Activated T-helper 1 cell treated with anti-CD3 and anti-CD28 coated beads, Interleukin-2, amount 50 U/mL, for 16 hours (primary cell): ENCODE measurements at regions not wholly inside any gene's neighbourhood (a gene's known extent, or its start where the extent isn't known, plus 50 kb on each side); places are given as distances from the start of the nearest gene placed in this dataset.

Source experiments
- DNase-seq, 2 donors: peaks; one replicate each; pipeline ENCODE4 v3.0.0-alpha.2; 2020; ENCODE audit warnings: low read depth in 1 of 2, low spot score in 1 of 2

GRCh38 chr4:26133840-26134239 lies 187.0 kb upstream of the RBPJ start:
- DNase-seq: no peak

- no peak for DNase-seq
Observed at GRCh38 chr4:26135331-26135730, 185.5 kb upstream of the RBPJ start.

GRCh38 chr4:26136615-26137014 lies 184.2 kb upstream of the RBPJ start:
- no peak for DNase-seq

GRCh38 chr4:26137288-26137687 lies 183.5 kb upstream of the RBPJ start:
- no peak for DNase-seq

- DNase-seq: no peak
Observed at GRCh38 chr4:26139310-26139924, 181.4 kb upstream of the RBPJ start.

GRCh38 chr4:26140150-26140898 lies 180.5 kb upstream of the RBPJ start:
- DNase-seq: no peak

- no peak for DNase-seq
Observed at GRCh38 chr4:26141051-26141721, 179.6 kb upstream of the RBPJ start.

GRCh38 chr4:26141911-26142638 lies 178.7 kb upstream of the RBPJ start:
- no peak for DNase-seq

GRCh38 chr4:26144526-26145155 lies 176.2 kb upstream of the RBPJ start:
- no peak for DNase-seq

GRCh38 chr4:26145212-26145611 lies 175.6 kb upstream of the RBPJ start:
- DNase-seq: no peak

GRCh38 chr4:26148927-26149326 lies 171.9 kb upstream of the RBPJ start:
- no peak for DNase-seq

- no peak for DNase-seq
Observed at GRCh38 chr4:26150948-26151347, 169.9 kb upstream of the RBPJ start.

GRCh38 chr4:26151615-26152014 lies 169.2 kb upstream of the RBPJ start:
- no peak for DNase-seq

- DNase-seq: no peak
Observed at GRCh38 chr4:26152056-26152455, 168.8 kb upstream of the RBPJ start.

- DNase-seq: no peak
Observed at GRCh38 chr4:26157541-26157940, 163.3 kb upstream of the RBPJ start.

- DNase-seq: no peak
Observed at GRCh38 chr4:26160591-26160990, 160.2 kb upstream of the RBPJ start.

- DNase-seq: no peak
Observed at GRCh38 chr4:26161030-26161824, 159.6 kb upstream of the RBPJ start.

GRCh38 chr4:26162101-26162500 lies 158.7 kb upstream of the RBPJ start:
- no peak for DNase-seq

GRCh38 chr4:26163425-26164362 lies 157.1 kb upstream of the RBPJ start:
- DNase-seq: no peak
